GM18951 (cell line): ENCODE measurements at regions not wholly inside any gene's neighbourhood (a gene's known extent, or its start where the extent isn't known, plus 50 kb on each side); places are given as distances from the start of the nearest gene placed in this dataset.

ENCODE experiments used
- POLR2A ChIP-seq: IDR thresholded peaks from 4 replicates; pipeline ENCODE4 v1.6.1; 2011; ENCODE audit warnings: mild to moderate bottlenecking; ENCODE audit not compliant: insufficient read length, insufficient read depth; ENCODE audit errors: extremely low read depth
- in situ Hi-C: fragments of 300-500 bp; cut with MboI; formaldehyde crosslinking; loops from one replicate; pipeline ENCODE4 v1.12.0; 2022; ENCODE audit warnings: low sequenced_read_pairs, mixed read lengths, inconsistent platforms; ENCODE audit not compliant: unreplicated experiment

- in situ Hi-C loops, result no loop called here
- TF ChIP-seq POLR2A, result no peak
Observed at GRCh38 chr1:25026304-25026703, 96.2 kb upstream of the RUNX3 start.

- in situ Hi-C loops, result no loop called here
- no peak for TF ChIP-seq POLR2A
Observed at GRCh38 chr1:25024615-25025350, 94.7 kb upstream of the RUNX3 start.

DNA sequence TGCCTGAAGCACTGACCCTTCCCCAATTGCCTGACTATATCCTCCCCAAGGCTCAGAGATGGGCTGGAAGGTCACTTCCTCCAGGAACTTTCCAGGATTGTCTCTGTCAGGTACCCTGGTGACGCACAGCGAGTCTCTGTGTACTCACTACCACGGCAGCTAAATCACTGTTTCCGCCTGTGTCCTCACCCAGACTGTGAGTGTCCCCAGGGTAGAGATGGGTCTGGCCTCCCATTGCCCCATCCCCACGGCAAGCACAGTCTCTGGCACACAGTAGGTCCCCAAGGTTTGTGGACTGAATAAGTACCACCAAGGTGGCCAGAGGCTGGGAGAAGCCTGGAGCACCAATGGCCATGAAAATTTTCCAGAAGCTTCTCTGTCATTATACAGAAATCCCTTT, 93.8 kb upstream of the RUNX3 start:
- in situ Hi-C loops, result no loop called here
- no peak for TF ChIP-seq POLR2A

DNA sequence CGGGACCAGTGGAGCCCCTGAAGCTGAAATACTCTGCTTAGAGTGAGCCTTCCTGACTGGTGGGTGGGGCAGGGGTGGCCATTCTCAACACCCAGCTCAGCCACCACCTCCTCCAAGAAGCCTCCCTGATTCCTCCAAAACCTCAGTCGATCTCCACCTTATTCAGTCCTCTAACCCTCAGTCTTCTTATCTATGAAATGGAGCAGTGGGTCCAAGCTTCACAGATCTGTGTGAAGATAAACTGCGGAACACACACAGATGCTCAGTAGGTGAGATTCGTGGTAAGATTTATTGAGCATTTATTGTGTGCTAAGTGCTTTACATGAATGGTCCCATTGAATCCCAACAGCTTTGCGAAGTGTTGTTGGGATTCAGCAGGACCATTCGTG, 93.1 kb upstream of the RUNX3 start:
- in situ Hi-C loops, result no loop called here
- TF ChIP-seq POLR2A, result no peak

DNA sequence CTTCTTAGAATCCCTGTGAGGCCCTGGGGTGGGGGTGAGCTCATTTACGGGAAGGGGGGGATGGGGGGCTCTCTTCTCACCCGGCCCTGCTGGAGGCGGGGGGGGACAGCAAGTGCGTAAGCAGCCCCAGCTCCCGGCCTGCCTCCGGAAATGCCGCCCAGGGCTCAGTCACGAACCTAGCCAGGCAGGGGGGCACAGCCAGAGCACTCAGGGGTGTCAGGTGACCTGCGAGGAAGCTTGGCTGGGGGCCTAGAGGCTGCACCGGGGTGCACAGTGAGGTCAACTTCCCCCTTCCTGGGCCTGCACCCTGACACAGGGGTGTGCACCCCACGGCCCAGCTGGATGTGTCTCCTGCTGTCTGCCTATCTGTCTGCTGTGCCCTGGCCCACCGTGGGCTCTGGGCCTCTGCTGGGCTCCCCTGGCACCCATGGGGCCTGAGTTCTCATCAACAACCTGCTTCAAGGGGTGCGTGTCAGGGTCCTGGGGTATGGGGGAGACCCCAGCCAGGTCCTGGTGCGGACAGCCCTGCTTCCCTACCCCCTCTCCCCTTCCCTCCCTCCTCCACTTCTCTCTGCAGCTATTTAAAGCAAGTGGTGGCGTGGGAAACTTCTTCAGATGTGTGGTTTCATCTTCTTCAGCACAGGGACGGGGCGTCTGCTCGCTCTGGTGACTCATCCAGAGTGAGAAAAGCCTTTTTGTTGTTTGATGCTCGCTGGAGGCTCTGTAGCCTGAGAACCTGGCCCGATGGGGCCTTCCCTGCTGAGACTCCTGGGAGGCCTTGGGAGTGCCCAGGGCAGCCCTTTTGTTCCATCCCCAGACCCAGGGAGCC, 92.5 kb upstream of the RUNX3 start:
- in situ Hi-C loops, result no loop called here
- TF ChIP-seq POLR2A, result peak; percentile 57

DNA sequence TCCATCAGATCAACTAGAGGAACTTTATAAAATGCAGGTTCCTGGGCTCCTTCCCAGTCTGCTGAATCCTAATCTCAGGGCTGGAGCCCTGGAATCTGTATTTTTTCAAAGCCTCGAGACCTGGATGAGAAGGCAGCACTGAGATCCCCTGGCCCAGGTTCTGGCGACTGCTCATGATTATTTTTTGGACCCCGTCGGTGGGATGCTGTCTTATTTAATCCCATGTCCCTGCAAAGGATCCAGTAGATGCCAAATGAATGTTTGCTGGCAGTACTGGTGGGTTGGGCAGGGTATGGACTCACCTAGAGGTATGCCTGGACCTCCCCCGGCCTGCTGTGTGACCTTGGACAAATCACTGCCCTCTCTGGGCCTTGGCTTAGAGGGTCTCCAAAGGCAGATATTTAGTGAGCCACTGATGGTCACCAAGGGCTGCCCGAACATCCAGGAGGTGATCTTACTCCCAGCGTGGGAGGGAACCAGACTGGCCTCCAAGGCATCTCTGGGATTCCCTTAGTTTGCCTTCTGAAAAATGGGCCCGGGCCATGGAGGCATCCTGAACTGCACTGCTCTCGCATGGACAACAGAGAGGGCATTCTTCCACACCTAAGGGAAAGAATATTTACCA, 91.6 kb upstream of the RUNX3 start:
- no peak for TF ChIP-seq POLR2A
- in situ Hi-C loops, result no loop called here

DNA sequence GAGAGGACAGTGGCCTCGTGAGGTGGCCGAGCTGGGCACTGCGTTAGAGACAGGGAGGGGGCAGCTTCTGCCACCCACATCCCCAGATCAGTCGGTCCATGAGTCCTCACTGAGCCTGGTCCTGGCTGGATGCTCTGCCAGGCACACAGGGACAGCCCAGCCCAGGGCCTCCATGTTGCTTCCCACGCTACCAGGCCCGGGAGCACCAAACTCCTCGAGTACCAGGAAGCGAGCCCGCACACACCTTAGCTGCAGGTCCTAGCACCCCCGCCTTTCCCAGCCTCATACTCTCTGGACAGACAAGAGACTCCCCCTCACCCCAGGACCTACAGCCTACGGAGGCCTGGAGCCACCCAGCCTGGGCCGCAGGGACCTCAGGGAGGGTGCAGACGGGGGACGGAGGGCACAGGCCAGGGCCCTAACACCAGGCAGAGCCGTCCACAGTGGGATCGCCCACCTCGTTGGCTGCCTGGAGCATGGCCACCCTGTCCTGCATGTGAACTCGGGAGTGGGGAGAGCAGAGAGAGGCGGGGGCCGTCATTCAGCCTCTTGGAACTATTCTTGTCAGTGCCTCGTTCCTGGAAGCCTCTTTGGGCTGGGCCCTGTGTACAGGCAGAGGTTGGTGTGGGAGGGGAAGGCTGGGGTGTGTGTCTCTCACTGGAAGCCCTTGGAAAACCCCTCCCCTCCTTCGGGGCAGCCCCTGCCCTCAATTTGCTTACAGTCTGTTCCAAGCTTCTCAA, 90.9 kb upstream of the RUNX3 start:
- in situ Hi-C loops, result no loop called here
- peak; percentile 9 for TF ChIP-seq POLR2A

DNA sequence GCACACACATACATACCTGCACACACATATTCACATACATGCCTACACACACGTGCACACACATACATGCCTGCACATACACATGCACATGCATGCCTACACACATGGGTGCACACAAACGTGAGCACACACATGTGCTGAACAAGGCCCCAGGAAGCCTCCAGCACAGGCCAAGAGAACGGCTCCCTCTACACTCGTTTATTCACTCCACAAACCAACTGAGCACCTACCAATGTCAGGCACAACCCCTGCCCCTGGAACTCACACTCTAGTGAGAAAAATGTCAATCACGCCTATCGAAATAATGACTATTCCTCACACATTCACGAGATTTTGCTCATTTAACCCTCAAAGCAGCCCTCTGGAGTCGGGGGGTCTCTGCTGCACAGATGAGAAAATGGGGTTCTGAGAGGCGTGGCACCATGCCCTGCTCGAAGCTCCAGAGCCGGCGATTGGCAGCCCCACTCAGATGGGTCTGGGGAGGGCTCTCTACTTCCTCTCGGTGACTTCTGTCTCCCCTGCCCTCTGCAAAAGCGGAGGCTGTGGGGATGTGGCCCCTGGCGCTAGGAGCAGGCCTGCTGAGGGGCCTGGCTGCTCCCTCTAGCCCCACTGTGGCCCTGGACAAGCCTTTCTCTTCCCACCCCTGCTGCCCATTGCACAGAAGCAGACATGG, 90.2 kb upstream of the RUNX3 start:
- TF ChIP-seq POLR2A, result no peak
- in situ Hi-C loops, result no loop called here

GRCh38 chr1:25019337-25020172, 89.5 kb upstream of the RUNX3 start:
- in situ Hi-C loops, result no loop called here
- TF ChIP-seq POLR2A, result peak; percentile 69

- no peak for TF ChIP-seq POLR2A
- in situ Hi-C loops, result no loop called here
Observed at GRCh38 chr1:25018943-25019336, 88.9 kb upstream of the RUNX3 start.

GRCh38 chr1:25018110-25018735, 88.1 kb upstream of the RUNX3 start:
- TF ChIP-seq POLR2A, result no peak
- in situ Hi-C loops, result no loop called here

DNA sequence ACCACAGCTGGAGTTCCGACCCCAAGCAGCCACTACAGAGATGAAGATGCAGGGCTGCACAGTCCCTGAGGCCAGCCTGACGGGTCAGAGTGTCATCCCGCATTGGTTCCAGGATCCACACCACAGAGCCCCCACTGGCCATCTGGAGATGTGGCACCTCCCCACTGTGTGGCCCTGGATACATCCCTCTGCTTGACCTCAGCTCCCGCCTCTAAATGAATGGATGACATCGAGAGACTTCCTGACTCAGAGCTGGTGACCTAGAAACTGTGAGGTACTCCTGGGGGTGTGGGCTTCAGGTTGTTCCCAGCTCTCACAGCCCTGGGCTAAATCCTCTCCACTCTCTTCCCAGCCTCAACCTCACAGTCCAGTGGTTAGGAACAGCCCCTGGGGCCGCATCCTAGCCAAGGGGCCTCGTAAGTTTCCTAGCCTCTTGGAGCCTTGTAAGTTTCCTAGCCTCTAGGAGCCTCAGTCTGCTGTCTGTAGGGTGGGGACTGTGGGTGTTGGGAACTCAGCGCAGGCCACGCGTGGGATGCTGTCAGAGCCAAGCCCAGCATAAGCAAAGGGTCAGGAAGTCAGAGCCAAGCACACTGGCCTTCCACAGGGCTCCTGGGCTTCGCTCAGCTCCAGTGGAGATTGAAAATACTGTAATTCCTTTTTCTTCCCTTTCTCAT, 87.5 kb upstream of the RUNX3 start:
- TF ChIP-seq POLR2A, result no peak
- in situ Hi-C loops, result no loop called here
